Lung (tissue), 11 donors: ENCODE measurements at regions not wholly inside any gene's neighbourhood (a gene's known extent, or its start where the extent isn't known, plus 50 kb on each side); places are given as distances from the start of the nearest gene placed in this dataset.

Experiments
- ATAC-seq: fragments of 200-7000 bp; cut with Tn5 transposase; one replicate; pipeline ENCODE4 v1.9.1; 2020; ENCODE audit warnings: moderate number of reproducible peaks; ENCODE audit not compliant: insufficient read depth, low FRiP score
- DNase-seq, 3 donors: peaks; one replicate each; pipeline ENCODE4 v3.0.0-alpha.2; 2013 to 2017
- H3K27ac ChIP-seq, 2 donors: one replicate each; pipeline ENCODE4 v1.5.1; 2013; ENCODE audit warnings: mild to moderate bottlenecking in 2 of 2, moderate library complexity in 2 of 2, control low read depth in 1 of 2, inconsistent platforms in 1 of 2, low read depth in 1 of 2, low read length in 1 of 2
- H3K27me3 ChIP-seq, 3 donors: one replicate each; pipeline ENCODE4 v1.5.1; 2013; ENCODE audit warnings: low read length in 2 of 3; ENCODE audit not compliant: control insufficient read depth in 3 of 3, insufficient read depth in 3 of 3
- H3K36me3 ChIP-seq, 4 donors: one replicate each; pipeline ENCODE4 v1.5.1; 2013; ENCODE audit warnings: low read length in 4 of 4, mild to moderate bottlenecking in 1 of 4, moderate library complexity in 1 of 4; ENCODE audit not compliant: control insufficient read depth in 4 of 4, insufficient read depth in 4 of 4
- H3K4me1 ChIP-seq, 5 donors: one replicate each; pipeline ENCODE4 v1.5.1; 2013; ENCODE audit warnings: low read length in 5 of 5, mild to moderate bottlenecking in 2 of 5, moderate library complexity in 1 of 5; ENCODE audit not compliant: control insufficient read depth in 5 of 5, insufficient read depth in 5 of 5
- H3K4me3 ChIP-seq: one replicate; pipeline ENCODE4 v1.5.1; 2013; ENCODE audit warnings: mild to moderate bottlenecking, control low read depth, moderate library complexity
- H3K9ac ChIP-seq, 2 donors: one replicate each; pipeline ENCODE4 v1.5.1; 2013; ENCODE audit warnings: low read length in 2 of 2, control low read depth in 1 of 2; ENCODE audit not compliant: insufficient read depth in 1 of 2
- H3K9me3 ChIP-seq, 4 donors: one replicate each; pipeline ENCODE4 v1.5.1; 2013; ENCODE audit warnings: low read length in 3 of 4, mild to moderate bottlenecking in 1 of 4, moderate library complexity in 1 of 4; ENCODE audit not compliant: control insufficient read depth in 4 of 4, insufficient read depth in 3 of 4
- WGBS, 2 donors: extraction: QIAGEN DNeasy Blood & Tissue Kit; methylation state at CpG; one replicate each; pipeline ENCODE4 v1.1.7; 2013; 5-methylcytosine and 5-hydroxymethylcytosine counted together
- TF ChIP-seq, protein P1 (sequence below): IDR thresholded peaks from 2 replicates; pipeline ENCODE4 v1.5.1; 2012; ENCODE audit warnings: mild to moderate bottlenecking; ENCODE audit errors: control extremely low read depth, extremely low read depth
- donor health status: control.
- donor health status: control.
- donor health status: Bipolar disorder and iron deficiency.
- donor health status: healthy.
- donor health status: DM: yes; HTN: yes; CAD: no.

DNA sequence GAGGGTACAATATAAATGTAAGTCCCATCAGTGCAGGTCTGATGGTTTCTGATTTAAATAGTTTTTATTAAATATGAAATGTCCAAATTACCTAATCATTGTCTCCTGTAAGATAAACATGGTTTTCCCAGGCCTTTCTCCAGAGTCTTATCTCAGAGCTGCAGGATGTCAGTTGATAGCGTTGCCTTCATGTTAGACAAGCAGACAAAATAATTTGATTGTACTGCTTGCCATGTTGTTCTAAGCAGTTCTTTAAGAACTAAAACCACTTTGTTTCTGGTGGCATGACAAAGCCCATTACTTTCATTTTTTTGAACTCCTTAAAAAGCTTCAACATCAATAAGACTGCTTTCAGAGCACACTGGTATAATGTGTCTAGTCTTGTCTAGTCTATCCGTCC, 1073.5 kb downstream of the MAT2B start:
- Histone ChIP-seq H3K4me1 (peaks cover 0 to 4% (median 0%) of the 10 kb centered on the region in 5 donors), H3K9me3 (no peaks in the 10 kb centered on the region), H3K27me3 (no peaks in the 10 kb centered on the region), H3K9ac (no peak overlapping the region), H3K4me3 (no peak overlapping the region), H3K36me3 (no peaks in the 10 kb centered on the region), H3K27ac (no peak overlapping the region)
- DNase-seq (no peak), ATAC-seq (no peak)
- 57 to 81% methylated on average over 2 of the region's 2 CpGs for WGBS, 2 donors
- TF ChIP-seq, protein P1, sequence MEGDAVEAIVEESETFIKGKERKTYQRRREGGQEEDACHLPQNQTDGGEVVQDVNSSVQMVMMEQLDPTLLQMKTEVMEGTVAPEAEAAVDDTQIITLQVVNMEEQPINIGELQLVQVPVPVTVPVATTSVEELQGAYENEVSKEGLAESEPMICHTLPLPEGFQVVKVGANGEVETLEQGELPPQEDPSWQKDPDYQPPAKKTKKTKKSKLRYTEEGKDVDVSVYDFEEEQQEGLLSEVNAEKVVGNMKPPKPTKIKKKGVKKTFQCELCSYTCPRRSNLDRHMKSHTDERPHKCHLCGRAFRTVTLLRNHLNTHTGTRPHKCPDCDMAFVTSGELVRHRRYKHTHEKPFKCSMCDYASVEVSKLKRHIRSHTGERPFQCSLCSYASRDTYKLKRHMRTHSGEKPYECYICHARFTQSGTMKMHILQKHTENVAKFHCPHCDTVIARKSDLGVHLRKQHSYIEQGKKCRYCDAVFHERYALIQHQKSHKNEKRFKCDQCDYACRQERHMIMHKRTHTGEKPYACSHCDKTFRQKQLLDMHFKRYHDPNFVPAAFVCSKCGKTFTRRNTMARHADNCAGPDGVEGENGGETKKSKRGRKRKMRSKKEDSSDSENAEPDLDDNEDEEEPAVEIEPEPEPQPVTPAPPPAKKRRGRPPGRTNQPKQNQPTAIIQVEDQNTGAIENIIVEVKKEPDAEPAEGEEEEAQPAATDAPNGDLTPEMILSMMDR, result no peak

DNA sequence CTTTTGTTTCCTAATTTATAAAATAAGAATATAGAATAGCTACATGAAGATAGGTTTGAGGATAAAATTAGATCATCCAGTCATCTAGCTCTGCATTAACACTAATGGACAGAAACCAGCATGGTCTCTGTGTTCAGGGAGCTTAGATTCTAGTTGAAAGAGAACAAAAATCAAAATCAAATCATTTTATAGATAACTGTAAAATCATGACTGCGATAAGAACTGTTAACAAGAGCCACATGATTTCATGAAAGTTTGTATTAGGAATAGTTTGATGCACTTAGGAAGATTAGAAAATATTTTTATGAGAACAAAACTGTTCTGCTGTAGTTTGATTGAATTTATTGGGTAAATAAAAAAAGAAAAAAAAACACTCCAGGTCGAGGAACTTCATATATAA, 1074.7 kb downstream of the MAT2B start:
- DNase-seq, result no peak
- no peak overlapping the region for H3K9ac ChIP-seq
- no peaks in the 10 kb centered on the region for H3K36me3 ChIP-seq
- H3K27ac ChIP-seq, result no peak overlapping the region
- 58 to 81% methylated on average over 2 of the region's 2 CpGs for WGBS, 2 donors
- no peak overlapping the region for H3K4me3 ChIP-seq
- peaks cover 0 to 4% (median 0%) of the 10 kb centered on the region in 5 donors for H3K4me1 ChIP-seq
- H3K9me3 ChIP-seq, result no peaks in the 10 kb centered on the region
- H3K27me3 ChIP-seq, result no peaks in the 10 kb centered on the region
- TF ChIP-seq, protein P1, result no peak
- no peak for ATAC-seq

DNA sequence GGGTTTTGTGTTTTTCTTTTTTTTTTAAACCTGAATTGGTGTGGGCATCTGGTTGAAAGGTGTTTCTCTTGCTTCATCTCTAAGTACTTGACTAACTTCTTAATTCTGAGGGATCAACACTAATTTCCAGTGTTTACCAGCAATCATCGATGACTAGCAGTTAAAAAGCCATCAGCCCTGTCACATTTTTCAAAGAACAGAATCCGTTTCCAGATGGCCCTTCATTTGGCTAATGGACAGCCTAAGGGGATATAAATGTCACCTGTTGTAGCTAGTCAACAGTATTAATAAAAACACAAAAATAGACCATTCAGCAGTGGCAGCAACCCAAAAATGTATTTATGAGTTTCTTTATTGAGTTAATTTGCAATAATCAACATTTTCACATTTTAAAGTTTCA, 1076.5 kb downstream of the MAT2B start:
- TF ChIP-seq, protein P1, result no peak

DNA sequence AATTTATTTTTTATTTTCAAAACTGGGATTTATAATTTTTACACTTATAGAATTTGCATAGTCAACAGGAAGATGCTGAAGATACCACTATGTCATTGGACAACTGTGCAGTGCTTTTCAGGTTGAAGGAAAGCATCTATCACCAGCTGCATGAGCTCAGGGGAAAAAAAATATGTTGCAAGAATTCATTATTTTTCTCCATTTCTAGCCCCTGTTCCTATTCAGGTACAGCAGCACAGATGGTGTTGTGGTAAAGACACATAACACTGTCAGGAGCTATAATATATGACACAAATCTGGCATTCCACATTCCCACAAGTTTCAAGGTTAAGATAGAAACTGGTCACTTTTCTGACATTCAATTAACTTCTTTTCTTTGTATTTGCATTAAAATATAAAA, 1088.6 kb downstream of the MAT2B start:
- no peaks in the 10 kb centered on the region for H3K36me3 ChIP-seq
- no peak overlapping the region for H3K9ac ChIP-seq
- H3K9me3 ChIP-seq, result no peaks in the 10 kb centered on the region
- no peak overlapping the region for H3K4me3 ChIP-seq
- ATAC-seq (no peak), DNase-seq (no peak)
- no peaks in the 10 kb centered on the region for H3K4me1 ChIP-seq
- H3K27me3 ChIP-seq, result no peaks in the 10 kb centered on the region
- H3K27ac ChIP-seq, result no peak overlapping the region
- TF ChIP-seq, protein P1, result no peak

More for the DNA sequence above, 1076.5 kb downstream of the MAT2B start:
- H3K9me3 ChIP-seq, result no peaks in the 10 kb centered on the region
- H3K4me1 ChIP-seq, result peaks cover 0 to 4% (median 0%) of the 10 kb centered on the region in 5 donors
- ATAC-seq, result no peak
- no peak overlapping the region for H3K9ac ChIP-seq
- H3K27ac ChIP-seq, result no peak overlapping the region
- DNase-seq, result no peak
- 68 to 85% methylated on average over 2 of the region's 2 CpGs for WGBS, 2 donors
- no peaks in the 10 kb centered on the region for H3K36me3 ChIP-seq
- no peak overlapping the region for H3K4me3 ChIP-seq
- H3K27me3 ChIP-seq, result no peaks in the 10 kb centered on the region
